NB4 (cell line): ENCODE measurements at regions not wholly inside any gene's neighbourhood (a gene's known extent, or its start where the extent isn't known, plus 50 kb on each side); places are given as distances from the start of the nearest gene placed in this dataset.

Experiments used
- CTCF ChIP-seq: IDR thresholded peaks from one replicate; pipeline ENCODE4 v1.5.1; 2012; ENCODE audit warnings: low read depth, low read length
- POLR2A ChIP-seq: IDR thresholded peaks from 2 replicates; pipeline ENCODE4 v1.6.1; 2011; ENCODE audit warnings: mild to moderate bottlenecking; ENCODE audit not compliant: insufficient read length; ENCODE audit errors: extremely low read depth

GRCh38 chr1:187283984-187284383, 455.2 kb downstream of the PLA2G4A start:
- TF ChIP-seq CTCF (no peak), POLR2A (no peak)
